ENCODE measurements at regions not wholly inside any gene's neighbourhood (a gene's known extent, or its start where the extent isn't known, plus 50 kb on each side); places are given as distances from the start of the nearest gene placed in this dataset.

DNA sequence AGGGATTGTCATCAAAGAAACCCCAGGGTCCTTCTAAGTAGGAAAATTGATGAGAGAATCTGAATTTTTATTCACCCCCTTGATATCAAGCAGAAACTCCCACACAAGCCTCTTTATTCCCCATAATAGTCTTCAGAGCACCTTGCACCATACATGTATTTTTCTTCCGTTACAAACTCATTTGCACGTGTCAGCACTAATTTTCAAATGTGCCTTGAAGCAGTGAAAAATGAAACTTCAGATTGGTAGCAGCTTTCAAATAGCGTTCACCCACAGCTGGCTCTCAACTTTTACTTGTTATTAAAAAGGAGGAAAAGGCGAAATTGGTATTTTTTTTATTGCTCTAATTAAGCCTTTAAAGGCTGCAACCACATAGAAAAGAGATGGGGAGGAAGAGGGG, 343.0 kb upstream of the TENM4 start:
- TF ChIP-seq CTCF (IDR thresholded peaks at IDR 0.05) (no peak), POLR2AphosphoS5 (IDR thresholded peaks at IDR 0.05; ENCODE audit: low read depth, low read length) (no peak), TCF7L2 (IDR thresholded peaks at IDR 0.05; ENCODE audit: low read depth, low read length) (no peak), REST (IDR thresholded peaks at IDR 0.05; ENCODE audit: insufficient read depth in 1 of 2, low read depth in 2 of 2, low read length in 1 of 2) (no peak), SIN3A (IDR thresholded peaks at IDR 0.05; ENCODE audit: borderline replicate concordance, insufficient read depth, low read depth, low read length) (no peak)

Data from Panc1 (cell line).